HFFc6 (cell line): ENCODE measurements at regions not wholly inside any gene's neighbourhood (a gene's known extent, or its start where the extent isn't known, plus 50 kb on each side); places are given as distances from the start of the nearest gene placed in this dataset.
"Not testable (repeated sequence)": the region's sequence is repeated elsewhere in the genome, so short reads cannot be mapped to it uniquely, and the experiment has no call there.

Experiments
- DNase-seq: peaks from one replicate; pipeline ENCODE4 v3.0.0-alpha.2; 2018
- H3K27ac Mint-ChIP-seq: 2 replicates; pipeline ENCODE4 v1.8.0; 2020; ENCODE audit warnings: mild to moderate bottlenecking, mixed read lengths
- H3K27me3 Mint-ChIP-seq: 2 replicates; pipeline ENCODE4 v1.8.0; 2021; ENCODE audit warnings: mild to moderate bottlenecking, moderate library complexity, mixed read lengths; ENCODE audit not compliant: insufficient read depth
- H3K36me3 Mint-ChIP-seq: 2 replicates; pipeline ENCODE4 v1.8.0; 2021; ENCODE audit warnings: low read depth, mixed read lengths
- H3K4me1 Mint-ChIP-seq: 2 replicates; pipeline ENCODE4 v1.8.0; 2020; ENCODE audit warnings: low read depth, mixed read lengths
- H3K4me3 Mint-ChIP-seq: 2 replicates; pipeline ENCODE4 v1.8.0; 2020; ENCODE audit warnings: mild to moderate bottlenecking, moderate library complexity, mixed read lengths
- H3K9me3 Mint-ChIP-seq: 2 replicates; pipeline ENCODE4 v1.8.0; 2020; ENCODE audit warnings: mild to moderate bottlenecking, mixed read lengths
- TF ChIP-seq, protein P1 (sequence below): fragments of 200-600 bp; sonication (generic); IDR thresholded peaks from 2 replicates; pipeline ENCODE4 v1.5.0; 2021; ENCODE audit warnings: antibody characterized with exemption, mild to moderate bottlenecking

DNA sequence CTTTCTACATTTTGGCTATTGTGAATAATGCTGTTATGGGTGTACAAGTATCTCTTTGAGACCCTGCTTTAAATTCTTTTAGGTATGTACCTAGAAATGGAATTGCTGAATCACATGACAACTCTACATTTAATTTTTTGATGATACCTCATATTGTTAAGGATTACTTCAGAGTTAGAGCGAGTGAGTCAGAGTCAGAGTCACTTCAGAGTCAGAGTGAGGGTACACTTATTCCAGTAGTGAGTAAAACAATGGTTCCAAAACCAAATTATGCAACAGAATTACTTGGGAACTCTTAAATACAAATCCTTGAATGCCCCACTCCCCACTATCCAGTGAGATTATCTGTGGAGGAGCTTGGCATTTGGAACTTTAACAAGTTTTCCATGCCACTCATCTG, 50.3 kb upstream of the SNRK start:
- Mint-ChIP-seq H3K4me1 (peaks cover 58% of the 10 kb centered on the region), H3K27me3 (peaks cover 9% of the 10 kb centered on the region; the same call in 1 of the 2 replicates), H3K36me3 (no peaks in the 10 kb centered on the region), H3K4me3 (no peak overlapping the region), H3K27ac (no peak overlapping the region), H3K9me3 (no peaks in the 10 kb centered on the region)
- peak; percentile 17 for DNase-seq
- TF ChIP-seq, protein P1, sequence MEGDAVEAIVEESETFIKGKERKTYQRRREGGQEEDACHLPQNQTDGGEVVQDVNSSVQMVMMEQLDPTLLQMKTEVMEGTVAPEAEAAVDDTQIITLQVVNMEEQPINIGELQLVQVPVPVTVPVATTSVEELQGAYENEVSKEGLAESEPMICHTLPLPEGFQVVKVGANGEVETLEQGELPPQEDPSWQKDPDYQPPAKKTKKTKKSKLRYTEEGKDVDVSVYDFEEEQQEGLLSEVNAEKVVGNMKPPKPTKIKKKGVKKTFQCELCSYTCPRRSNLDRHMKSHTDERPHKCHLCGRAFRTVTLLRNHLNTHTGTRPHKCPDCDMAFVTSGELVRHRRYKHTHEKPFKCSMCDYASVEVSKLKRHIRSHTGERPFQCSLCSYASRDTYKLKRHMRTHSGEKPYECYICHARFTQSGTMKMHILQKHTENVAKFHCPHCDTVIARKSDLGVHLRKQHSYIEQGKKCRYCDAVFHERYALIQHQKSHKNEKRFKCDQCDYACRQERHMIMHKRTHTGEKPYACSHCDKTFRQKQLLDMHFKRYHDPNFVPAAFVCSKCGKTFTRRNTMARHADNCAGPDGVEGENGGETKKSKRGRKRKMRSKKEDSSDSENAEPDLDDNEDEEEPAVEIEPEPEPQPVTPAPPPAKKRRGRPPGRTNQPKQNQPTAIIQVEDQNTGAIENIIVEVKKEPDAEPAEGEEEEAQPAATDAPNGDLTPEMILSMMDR = no peak

DNA sequence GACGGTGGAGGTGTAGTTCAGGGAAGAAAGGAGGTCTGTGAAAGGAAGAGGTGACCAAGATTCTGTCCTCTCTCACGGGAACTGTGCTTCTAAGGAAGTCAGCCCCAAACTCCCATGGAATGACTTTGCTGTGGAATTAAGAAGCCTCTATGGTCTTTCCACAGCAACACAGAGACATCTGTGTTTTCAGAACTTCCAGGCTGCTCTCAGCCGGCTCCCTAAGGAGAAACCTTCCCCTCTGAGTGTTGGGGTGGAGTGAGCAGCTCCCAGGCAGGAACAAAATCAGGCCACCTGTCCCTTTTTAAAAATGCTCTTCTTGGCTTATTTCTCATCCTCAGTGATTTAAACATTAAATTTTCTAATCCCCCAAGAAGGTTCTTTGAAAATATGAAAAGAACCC, 53.3 kb upstream of the SNRK start:
- no peak for DNase-seq
- H3K9me3 Mint-ChIP-seq = no peaks in the 10 kb centered on the region; the same call in 1 of the 2 replicates
- no peak overlapping the region for H3K27ac Mint-ChIP-seq

DNA sequence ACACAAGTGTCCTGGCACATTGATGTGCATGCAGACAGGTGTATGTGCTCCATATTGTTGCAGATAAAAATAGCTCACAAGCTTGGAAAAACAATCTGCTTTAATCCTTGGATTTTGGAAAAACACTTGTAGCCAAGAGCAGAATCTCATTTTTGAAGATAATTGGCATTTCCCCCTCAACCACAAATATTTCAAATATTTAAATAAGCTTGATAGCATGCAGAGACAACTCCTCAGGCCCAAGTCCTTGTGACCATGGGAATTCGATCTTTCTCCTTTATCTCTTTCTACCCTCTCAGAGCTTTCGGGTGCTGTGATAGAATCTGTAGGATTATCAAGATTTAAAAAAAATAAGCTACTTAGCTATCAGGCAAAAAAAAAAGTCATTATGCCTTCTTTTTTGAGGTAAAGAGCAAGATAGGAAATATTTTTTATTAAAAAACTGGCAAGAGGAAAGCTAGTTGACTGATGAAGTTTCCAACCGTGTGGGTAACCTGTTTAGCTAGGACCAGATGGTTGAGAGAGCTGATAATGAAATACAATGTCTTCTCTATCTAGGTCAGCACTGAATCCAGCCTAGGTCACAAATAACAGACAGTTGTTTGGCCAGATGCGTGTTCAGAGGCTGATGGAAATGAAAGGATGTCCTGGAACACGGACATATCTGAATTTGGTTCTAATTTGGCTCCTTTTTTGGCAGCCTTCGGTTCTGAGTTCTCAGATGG, 54.9 kb upstream of the SNRK start:
- no peaks in the 10 kb centered on the region; the same call in 1 of the 2 replicates for H3K9me3 Mint-ChIP-seq
- peaks cover 33% of the 10 kb centered on the region for H3K4me1 Mint-ChIP-seq
- TF ChIP-seq, protein P1 = no peak
- peak overlapping the region; percentile 65 for H3K27ac Mint-ChIP-seq
- peaks cover 4% of the 10 kb centered on the region; the same call in 1 of the 2 replicates for H3K27me3 Mint-ChIP-seq
- peak overlapping the region; percentile 64 for H3K4me3 Mint-ChIP-seq
- peaks cover 15% of the 10 kb centered on the region for H3K36me3 Mint-ChIP-seq
- peak; percentile 38 for DNase-seq

More for the DNA sequence above, 53.3 kb upstream of the SNRK start:
- peaks cover 2% of the 10 kb centered on the region for H3K36me3 Mint-ChIP-seq
- H3K4me3 Mint-ChIP-seq = no peak overlapping the region
- H3K4me1 Mint-ChIP-seq = peaks cover 40% of the 10 kb centered on the region
- peaks cover 7% of the 10 kb centered on the region; the same call in 1 of the 2 replicates for H3K27me3 Mint-ChIP-seq
- TF ChIP-seq, protein P1 = no peak

DNA sequence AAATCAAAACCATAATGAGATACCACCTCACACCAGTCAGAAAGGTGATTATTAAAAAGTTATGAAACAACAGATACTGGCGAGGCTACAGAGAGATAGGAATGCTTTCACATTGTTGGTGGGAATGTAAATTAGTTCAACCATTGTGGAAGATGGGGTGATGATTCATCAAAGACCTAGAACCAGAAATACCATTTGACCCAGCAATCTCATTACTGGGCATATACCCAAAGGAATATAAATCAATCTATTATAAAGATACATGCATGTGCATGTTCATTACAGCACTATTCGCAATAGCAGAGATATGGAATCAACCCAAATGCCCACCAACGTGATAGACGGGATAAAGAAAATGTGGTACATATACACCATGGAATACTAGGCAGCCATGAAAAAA, 56.5 kb upstream of the SNRK start:
- not testable (repeated sequence) for H3K27me3 Mint-ChIP-seq, H3K9me3 Mint-ChIP-seq, H3K4me3 Mint-ChIP-seq, H3K27ac Mint-ChIP-seq
- Mint-ChIP-seq H3K36me3 (peaks cover 15% of the 10 kb centered on the region), H3K4me1 (peaks cover 18% of the 10 kb centered on the region)
- DNase-seq = peak; percentile 13

DNA sequence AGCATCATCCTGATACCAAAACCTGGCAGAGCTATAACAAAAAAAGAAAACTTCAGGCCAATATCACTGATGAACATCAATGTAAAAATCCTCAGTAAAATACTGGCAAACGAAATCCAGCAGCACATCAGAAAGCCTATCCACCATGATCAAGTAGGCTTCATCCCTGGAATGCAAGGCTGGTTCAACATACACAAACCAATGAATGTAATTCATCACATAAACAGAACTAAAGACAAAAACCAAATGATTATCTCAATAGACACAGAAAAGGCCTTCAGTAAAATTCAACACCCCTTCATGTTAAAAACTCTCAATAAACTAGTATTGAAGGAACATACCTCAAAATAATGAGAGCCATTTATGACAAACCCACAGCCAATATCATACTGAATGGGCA, 58.7 kb upstream of the SNRK start:
- H3K27me3 Mint-ChIP-seq, H3K9me3 Mint-ChIP-seq, DNase-seq, H3K4me3 Mint-ChIP-seq, H3K4me1 Mint-ChIP-seq, H3K27ac Mint-ChIP-seq: not testable (repeated sequence)
- H3K36me3 Mint-ChIP-seq = peaks cover 15% of the 10 kb centered on the region

DNA sequence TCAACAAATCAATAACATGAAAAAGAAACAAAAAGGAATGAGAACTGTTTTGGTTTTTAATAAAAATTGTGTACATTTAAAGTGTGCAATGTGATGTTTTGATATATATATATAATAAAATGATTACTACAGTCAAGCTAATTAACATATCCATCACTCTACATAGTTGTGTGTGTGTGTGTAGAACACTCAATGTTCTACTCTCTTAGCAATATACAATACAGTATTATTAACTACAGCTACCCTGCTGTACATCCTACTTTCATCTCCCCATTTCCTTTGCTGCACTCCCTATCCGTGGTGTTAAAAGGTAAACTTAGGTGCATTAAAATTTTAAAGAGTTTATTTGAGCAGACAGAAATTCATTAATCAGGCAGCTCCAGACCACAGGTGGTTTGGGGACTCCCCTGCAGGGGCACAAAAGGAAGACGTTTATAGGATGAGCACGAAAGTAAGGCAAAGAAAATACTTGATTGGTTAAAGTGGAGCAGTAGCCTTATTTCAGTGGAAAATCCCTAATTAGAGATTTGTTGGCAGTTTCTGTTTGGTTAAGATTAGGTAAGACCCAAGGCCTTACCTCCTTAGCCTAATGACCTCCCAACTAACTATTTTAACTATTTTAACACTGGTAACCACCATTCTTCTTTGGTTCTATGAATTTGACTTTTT, 61.8 kb upstream of the SNRK start:
- no peak overlapping the region for H3K4me3 Mint-ChIP-seq
- TF ChIP-seq, protein P1 = no peak
- no peak overlapping the region for H3K27ac Mint-ChIP-seq
- peaks cover 15% of the 10 kb centered on the region for H3K36me3 Mint-ChIP-seq
- no peaks in the 10 kb centered on the region; the same call in 1 of the 2 replicates for H3K9me3 Mint-ChIP-seq
- H3K27me3 Mint-ChIP-seq = peaks cover 7% of the 10 kb centered on the region; the same call in 1 of the 2 replicates
- H3K4me1 Mint-ChIP-seq = peaks cover 13% of the 10 kb centered on the region
- no peak for DNase-seq
